Gastrocnemius medialis (tissue), 4 donors: ENCODE measurements at regions not wholly inside any gene's neighbourhood (a gene's known extent, or its start where the extent isn't known, plus 50 kb on each side); places are given as distances from the start of the nearest gene placed in this dataset.

ENCODE experiments used
- CTCF ChIP-seq, 5 experiments: fragments of 450-650 bp in 3 of 5; fragments of 200-600 bp in 2 of 5; sonication (generic) in 2 of 5; IDR thresholded peaks in 4 of 5; conservative IDR thresholded peaks in 1 of 5; 1 replicate in 4 of 5; 2 replicates in 1 of 5; pipeline ENCODE4 v1.5.1; 2016 to 2019; ENCODE audit warnings: antibody characterized with exemption in 5 of 5, mild to moderate bottlenecking in 3 of 5, moderate library complexity in 3 of 5
- POLR2A ChIP-seq, 2 donors: fragments of 450-650 bp; IDR thresholded peaks; one replicate each; pipeline ENCODE4 v1.6.1; 2017; ENCODE audit warnings: antibody characterized with exemption in 2 of 2, mild to moderate bottlenecking in 2 of 2, moderate library complexity in 2 of 2

DNA sequence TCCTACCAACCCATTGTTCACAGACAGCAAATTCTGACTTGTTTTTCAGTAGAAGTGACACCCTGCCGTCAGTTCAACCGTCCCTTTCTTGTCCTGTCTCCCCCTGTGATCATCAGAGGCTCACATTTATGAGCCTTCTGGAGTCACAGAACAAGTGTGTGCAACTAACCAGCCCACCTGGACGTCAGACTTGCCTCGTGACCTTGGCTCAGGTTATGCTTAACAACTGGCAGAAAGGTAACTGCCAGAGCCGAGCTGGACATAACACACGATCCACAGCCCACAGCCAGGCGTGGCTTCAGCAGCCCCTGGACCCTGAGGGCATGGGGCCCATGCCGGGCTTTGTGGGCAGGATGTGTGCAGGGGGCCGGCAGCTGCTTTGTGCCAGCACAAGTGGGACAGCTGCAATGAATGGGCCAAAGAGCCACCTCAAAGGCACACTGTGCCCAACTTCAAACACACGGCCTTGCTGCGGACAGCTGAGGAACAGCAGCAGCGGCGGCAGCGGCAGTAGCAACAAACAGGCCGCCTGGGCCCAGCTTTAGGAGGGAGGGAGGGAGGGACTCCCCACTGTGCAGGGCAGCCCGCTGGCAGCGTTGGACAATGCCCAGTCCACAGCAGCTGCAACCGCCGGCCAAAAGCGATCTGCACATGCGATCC is 103.9 kb downstream of the ZBTB18 start:
- TF ChIP-seq CTCF (IDR thresholded peaks at IDR 0.05 in 4 of 5, conservative IDR thresholded peaks at IDR 0.05 in 1 of 5) (peak in 4 of 5 experiments; percentile 22 to 44 (median 31)), POLR2A (IDR thresholded peaks at IDR 0.05) (peak; percentile 56 to 71)
